Loucy (cell line): ENCODE measurements at regions not wholly inside any gene's neighbourhood (a gene's known extent, or its start where the extent isn't known, plus 50 kb on each side); places are given as distances from the start of the nearest gene placed in this dataset.

ENCODE experiments used
- H2AFZ ChIP-seq: fragments of 200-600 bp; sonication (generic); 2 replicates; pipeline ENCODE4 v1.6.0; 2016; ENCODE audit warnings: antibody characterized with exemption, mild to moderate bottlenecking, low read length, moderate library complexity
- H3F3A ChIP-seq: fragments of 200-600 bp; 2 replicates; pipeline ENCODE4 v1.6.0; 2016; ENCODE audit warnings: antibody characterized with exemption, low read depth, mild to moderate bottlenecking
- H3K27me3 ChIP-seq: fragments of 200-600 bp; sonication (generic); 2 replicates; pipeline ENCODE4 v1.6.1; 2014; ENCODE audit warnings: low read length, mild to moderate bottlenecking; ENCODE audit not compliant: insufficient read depth, poor library complexity, severe bottlenecking
- H3K36me3 ChIP-seq: fragments of 200-600 bp; sonication (generic); 2 replicates; pipeline ENCODE4 v1.6.1; 2016; ENCODE audit warnings: low read length; ENCODE audit not compliant: insufficient read depth
- H3K4me1 ChIP-seq: fragments of 200-600 bp; sonication (generic); 2 replicates; pipeline ENCODE4 v1.5.1; 2014; ENCODE audit warnings: low read length, mild to moderate bottlenecking; ENCODE audit not compliant: insufficient read depth, poor library complexity, severe bottlenecking
- H3K4me2 ChIP-seq: fragments of 200-600 bp; sonication (generic); 2 replicates; pipeline ENCODE4 v1.6.0; 2014; ENCODE audit warnings: antibody characterized with exemption, low read length, low read depth, mild to moderate bottlenecking; ENCODE audit not compliant: poor library complexity, severe bottlenecking
- H3K4me3 ChIP-seq: fragments of 200-600 bp; sonication (generic); 2 replicates; pipeline ENCODE4 v1.5.1; 2014; ENCODE audit warnings: low read length, mild to moderate bottlenecking, mixed read lengths; ENCODE audit not compliant: poor library complexity, severe bottlenecking
- H3K79me2 ChIP-seq: fragments of 200-600 bp; sonication (generic); 2 replicates; pipeline ENCODE4 v1.6.1; 2014; ENCODE audit warnings: low read length; ENCODE audit not compliant: insufficient read depth
- H3K9ac ChIP-seq: fragments of 200-600 bp; sonication (generic); 2 replicates; pipeline ENCODE4 v1.6.0; 2014; ENCODE audit warnings: mild to moderate bottlenecking, low read depth, low read length, moderate library complexity; ENCODE audit not compliant: poor library complexity, severe bottlenecking
- H3K9me2 ChIP-seq: fragments of 200-600 bp; sonication (generic); replicated peaks from 2 replicates; pipeline ENCODE4 v1.6.1; 2016; ENCODE audit warnings: low read depth, low read length, mixed read lengths
- H3K9me3 ChIP-seq: fragments of 200-600 bp; sonication (generic); 2 replicates; pipeline ENCODE4 v1.6.1; 2014; ENCODE audit warnings: mild to moderate bottlenecking, antibody characterized with exemption, low read length, low read depth; ENCODE audit not compliant: insufficient read depth
- H4K20me1 ChIP-seq: fragments of 200-600 bp; sonication (generic); 2 replicates; pipeline ENCODE4 v1.6.0; 2014; ENCODE audit warnings: antibody characterized with exemption, low read length, mild to moderate bottlenecking; ENCODE audit not compliant: insufficient read depth, poor library complexity, severe bottlenecking
- EZH2phosphoT487 ChIP-seq: fragments of 200-600 bp; IDR thresholded peaks from 2 replicates; pipeline ENCODE4 v1.6.1; 2018; ENCODE audit warnings: antibody characterized with exemption, mild to moderate bottlenecking, moderate library complexity, borderline replicate concordance
- TF ChIP-seq, protein P1 (sequence below): fragments of 200-600 bp; sonication (generic); conservative IDR thresholded peaks from 2 replicates; pipeline ENCODE4 v1.5.1; 2014; ENCODE audit warnings: mild to moderate bottlenecking, antibody characterized with exemption, low read length

- no peaks in the 10 kb centered on the region for H3K27me3 ChIP-seq
- no peak overlapping the region for H3K4me2 ChIP-seq
- no peaks in the 10 kb centered on the region for H3K36me3 ChIP-seq
- no peaks in the 10 kb centered on the region for H3F3A ChIP-seq
- no peaks in the 10 kb centered on the region for H3K4me1 ChIP-seq
- H3K9me3 ChIP-seq = no peaks in the 10 kb centered on the region
- H3K9ac ChIP-seq = no peak overlapping the region
- no peaks in the 10 kb centered on the region for H4K20me1 ChIP-seq
- no peak overlapping the region for H3K4me3 ChIP-seq
- TF ChIP-seq, protein P1, sequence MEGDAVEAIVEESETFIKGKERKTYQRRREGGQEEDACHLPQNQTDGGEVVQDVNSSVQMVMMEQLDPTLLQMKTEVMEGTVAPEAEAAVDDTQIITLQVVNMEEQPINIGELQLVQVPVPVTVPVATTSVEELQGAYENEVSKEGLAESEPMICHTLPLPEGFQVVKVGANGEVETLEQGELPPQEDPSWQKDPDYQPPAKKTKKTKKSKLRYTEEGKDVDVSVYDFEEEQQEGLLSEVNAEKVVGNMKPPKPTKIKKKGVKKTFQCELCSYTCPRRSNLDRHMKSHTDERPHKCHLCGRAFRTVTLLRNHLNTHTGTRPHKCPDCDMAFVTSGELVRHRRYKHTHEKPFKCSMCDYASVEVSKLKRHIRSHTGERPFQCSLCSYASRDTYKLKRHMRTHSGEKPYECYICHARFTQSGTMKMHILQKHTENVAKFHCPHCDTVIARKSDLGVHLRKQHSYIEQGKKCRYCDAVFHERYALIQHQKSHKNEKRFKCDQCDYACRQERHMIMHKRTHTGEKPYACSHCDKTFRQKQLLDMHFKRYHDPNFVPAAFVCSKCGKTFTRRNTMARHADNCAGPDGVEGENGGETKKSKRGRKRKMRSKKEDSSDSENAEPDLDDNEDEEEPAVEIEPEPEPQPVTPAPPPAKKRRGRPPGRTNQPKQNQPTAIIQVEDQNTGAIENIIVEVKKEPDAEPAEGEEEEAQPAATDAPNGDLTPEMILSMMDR = no peak
- TF ChIP-seq EZH2phosphoT487 = no peak
- H3K9me2 ChIP-seq = no peaks in the 10 kb centered on the region
- no peaks in the 10 kb centered on the region for H3K79me2 ChIP-seq
- H2AFZ ChIP-seq = no peak overlapping the region
Measured at GRCh38 chr1:80021891-80022290, 1015.4 kb upstream of the ADGRL4 start.

- H3K4me2 ChIP-seq = no peak overlapping the region
Measured at GRCh38 chr1:80018348-80018747, 1011.8 kb upstream of the ADGRL4 start.

DNA sequence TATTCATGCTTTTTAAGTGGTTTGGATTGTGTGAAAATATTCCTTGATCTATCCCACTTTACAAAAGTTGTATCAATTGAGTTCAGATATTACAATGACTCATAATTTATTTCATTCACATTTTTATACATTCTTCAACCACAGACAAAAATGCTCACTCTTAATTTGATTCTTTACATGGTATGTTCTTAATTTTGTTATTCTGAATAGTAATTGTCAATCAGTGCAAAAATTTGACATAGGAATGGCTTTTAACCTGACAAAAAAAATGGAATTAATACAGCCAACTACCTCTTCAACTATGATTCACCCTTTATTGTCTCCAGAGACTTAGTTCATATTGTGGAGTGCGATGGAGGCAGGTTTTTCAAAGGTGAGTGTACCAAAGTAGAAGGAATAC is 1002.4 kb upstream of the ADGRL4 start:
- no peak overlapping the region for H3K4me3 ChIP-seq
- H3K4me2 ChIP-seq = no peak overlapping the region
- no peak overlapping the region for H2AFZ ChIP-seq
- H3K9me3 ChIP-seq = no peaks in the 10 kb centered on the region
- no peak for TF ChIP-seq EZH2phosphoT487
- TF ChIP-seq, protein P1 = no peak
- no peaks in the 10 kb centered on the region for H3K79me2 ChIP-seq
- no peaks in the 10 kb centered on the region for H4K20me1 ChIP-seq
- H3K9me2 ChIP-seq = no peaks in the 10 kb centered on the region
- no peaks in the 10 kb centered on the region for H3K4me1 ChIP-seq
- H3F3A ChIP-seq = no peaks in the 10 kb centered on the region
- no peaks in the 10 kb centered on the region for H3K27me3 ChIP-seq
- no peaks in the 10 kb centered on the region for H3K36me3 ChIP-seq
- H3K9ac ChIP-seq = no peak overlapping the region

More at GRCh38 chr1:80018348-80018747, 1011.8 kb upstream of the ADGRL4 start:
- Histone ChIP-seq H3K9me2 (no peaks in the 10 kb centered on the region), H3K4me3 (no peak overlapping the region), H3K36me3 (no peaks in the 10 kb centered on the region), H3K27me3 (no peaks in the 10 kb centered on the region), H3K9me3 (no peaks in the 10 kb centered on the region), H3K9ac (no peak overlapping the region), H3K4me1 (no peaks in the 10 kb centered on the region), H2AFZ (no peak overlapping the region), H4K20me1 (no peaks in the 10 kb centered on the region), H3F3A (no peaks in the 10 kb centered on the region), H3K79me2 (no peaks in the 10 kb centered on the region)
- TF ChIP-seq EZH2phosphoT487 = no peak
- TF ChIP-seq, protein P1 = no peak
